COLO668 (cell line): ENCODE measurements at regions not wholly inside any gene's neighbourhood (a gene's known extent, or its start where the extent isn't known, plus 50 kb on each side); places are given as distances from the start of the nearest gene placed in this dataset.
A peak's percentile ranks its signal among the peaks of the same experiment; 100 is the strongest.
"Not testable (repeated sequence)": the region's sequence is repeated elsewhere in the genome, so short reads cannot be mapped to it uniquely, and the experiment has no call there.

Source experiments
- DNase-seq: peaks from one replicate; lab custom pipeline; 2025; ENCODE audit not compliant: unreplicated experiment; lab: John Stamatoyannopoulos, UW

- no peak for DNase-seq
Observed at GRCh38 chr11:134949121-134950090, 537.4 kb upstream of the B3GAT1 start.

- DNase-seq, result no peak
Observed at GRCh38 chr11:134947556-134947955, 535.5 kb upstream of the B3GAT1 start.

DNA sequence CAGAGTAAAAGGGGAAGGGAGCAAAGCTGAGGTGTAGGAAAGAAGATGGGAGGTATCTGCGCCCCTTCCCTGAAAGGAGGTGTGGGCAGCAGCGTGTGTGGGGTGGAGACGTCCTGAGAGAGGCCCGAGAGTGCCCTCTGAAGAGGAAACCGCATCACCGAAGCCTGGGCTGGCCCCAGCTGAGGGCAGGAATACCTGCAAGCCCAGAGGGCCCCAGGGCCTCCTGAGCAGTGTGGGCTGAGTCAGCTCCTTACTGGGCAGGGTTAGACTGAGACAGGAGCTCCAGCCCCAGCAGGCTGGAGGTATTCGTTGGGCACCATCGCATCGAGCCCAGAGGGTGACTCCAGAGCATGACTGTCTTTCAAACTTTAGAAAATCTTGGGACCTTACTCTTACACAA lies 534.0 kb upstream of the B3GAT1 start:
- no peak for DNase-seq

- DNase-seq, result peak; percentile 4
Observed at GRCh38 chr11:134944986-134945385, 532.9 kb upstream of the B3GAT1 start.

DNA sequence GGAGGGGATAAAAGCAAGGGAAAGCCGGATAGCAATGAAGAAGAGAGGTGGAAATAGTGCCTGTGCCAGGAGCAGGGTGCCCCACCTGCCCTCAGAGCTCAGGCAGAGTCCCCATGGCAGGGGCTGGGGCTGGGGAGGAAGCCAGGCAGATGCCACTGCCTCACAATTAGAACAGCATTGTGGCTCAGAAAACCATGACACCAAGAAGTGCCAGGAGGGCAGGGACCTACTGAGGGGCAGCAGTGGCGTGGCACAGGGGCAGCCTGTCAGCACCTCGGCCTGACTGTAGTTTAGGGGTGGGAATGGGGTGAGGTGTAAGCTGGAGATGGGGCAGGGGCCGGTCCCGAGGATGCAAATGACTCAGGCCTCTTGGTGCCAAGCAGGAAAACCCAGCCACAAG lies 532.1 kb upstream of the B3GAT1 start:
- no peak for DNase-seq

DNA sequence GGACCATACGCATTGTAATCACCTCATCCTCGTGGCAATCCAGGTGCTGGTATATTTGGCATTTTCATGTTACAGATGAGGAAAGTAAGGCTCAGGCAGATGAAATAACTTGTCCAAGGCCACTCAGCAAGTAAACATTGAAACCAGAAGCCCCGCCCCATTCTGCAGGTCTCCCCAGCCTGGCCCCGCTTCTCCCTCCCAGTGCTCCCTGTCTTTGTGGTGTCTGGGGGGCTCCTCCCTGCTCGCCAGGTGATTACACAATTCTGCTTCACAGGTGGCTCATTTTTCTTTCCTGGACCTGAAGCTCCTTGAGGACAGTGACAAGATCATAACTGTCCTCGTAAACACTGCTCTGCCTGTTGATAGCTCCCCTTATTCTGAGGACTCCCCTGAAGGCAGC lies 531.5 kb upstream of the B3GAT1 start:
- DNase-seq, result no peak

GRCh38 chr11:134942681-134943080 lies 530.6 kb upstream of the B3GAT1 start:
- no peak for DNase-seq

DNA sequence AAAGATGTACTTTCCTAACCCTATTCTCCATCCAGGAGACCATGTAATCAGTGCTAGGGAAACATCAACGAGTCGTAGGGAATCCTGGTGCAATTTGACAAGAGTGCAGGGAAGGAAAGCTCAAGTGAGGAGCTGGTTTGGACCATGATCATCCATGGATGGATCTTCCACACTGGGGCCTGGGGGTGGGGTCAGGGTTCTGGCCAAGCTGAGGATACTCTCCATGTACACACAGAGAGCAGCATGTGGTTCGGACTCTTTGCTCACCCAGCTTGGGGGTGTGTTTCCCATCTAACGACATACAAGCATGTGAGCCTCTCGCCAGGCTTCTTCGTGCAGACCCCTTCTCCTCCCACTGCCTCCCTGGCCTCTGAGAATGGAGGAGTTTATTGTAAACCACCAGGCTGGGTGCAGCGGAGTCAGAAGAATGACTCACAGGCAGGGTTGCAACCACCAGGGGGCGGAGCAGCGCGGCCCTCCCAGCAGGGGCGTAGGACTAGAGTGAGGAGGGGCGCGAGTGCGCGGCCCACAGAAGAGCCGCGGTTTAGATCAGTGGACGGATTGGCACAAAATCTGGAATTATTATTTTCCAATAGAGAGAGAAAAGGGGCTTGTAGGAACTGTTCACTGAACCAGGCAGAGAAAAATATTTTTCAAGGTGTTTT lies 530.0 kb upstream of the B3GAT1 start:
- DNase-seq, result not testable (repeated sequence)

GRCh38 chr11:134941326-134941725 lies 529.3 kb upstream of the B3GAT1 start:
- no peak for DNase-seq

GRCh38 chr11:134940441-134941126 lies 528.5 kb upstream of the B3GAT1 start:
- no peak for DNase-seq

GRCh38 chr11:134939905-134940304 lies 527.9 kb upstream of the B3GAT1 start:
- no peak for DNase-seq

DNA sequence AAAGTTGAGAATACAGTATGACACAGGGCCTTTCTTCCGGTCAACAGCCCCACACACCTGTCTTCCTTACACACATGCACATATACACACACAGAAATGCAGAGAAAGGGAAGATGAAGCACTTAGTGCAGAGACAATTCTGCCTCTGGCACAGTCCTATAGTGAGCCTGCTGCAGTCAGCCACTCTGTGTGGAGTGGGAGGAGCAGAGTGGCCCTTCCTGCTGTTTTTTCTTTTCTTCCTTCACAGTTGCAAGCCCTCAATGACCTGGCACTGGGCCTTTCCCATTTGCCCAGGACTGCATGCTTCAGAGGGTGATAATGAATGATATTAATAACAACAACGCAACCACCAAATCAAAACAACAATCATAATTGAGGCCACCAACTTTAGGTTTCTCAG lies 527.0 kb upstream of the B3GAT1 start:
- no peak for DNase-seq

- no peak for DNase-seq
Observed at GRCh38 chr11:134938212-134938611, 526.2 kb upstream of the B3GAT1 start.

- not testable (repeated sequence) for DNase-seq
Observed at GRCh38 chr11:134937193-134937592, 525.2 kb upstream of the B3GAT1 start.

GRCh38 chr11:134932761-134933160 lies 520.7 kb upstream of the B3GAT1 start:
- DNase-seq, result no peak

GRCh38 chr11:134925432-134925831 lies 513.4 kb upstream of the B3GAT1 start:
- no peak for DNase-seq

DNA sequence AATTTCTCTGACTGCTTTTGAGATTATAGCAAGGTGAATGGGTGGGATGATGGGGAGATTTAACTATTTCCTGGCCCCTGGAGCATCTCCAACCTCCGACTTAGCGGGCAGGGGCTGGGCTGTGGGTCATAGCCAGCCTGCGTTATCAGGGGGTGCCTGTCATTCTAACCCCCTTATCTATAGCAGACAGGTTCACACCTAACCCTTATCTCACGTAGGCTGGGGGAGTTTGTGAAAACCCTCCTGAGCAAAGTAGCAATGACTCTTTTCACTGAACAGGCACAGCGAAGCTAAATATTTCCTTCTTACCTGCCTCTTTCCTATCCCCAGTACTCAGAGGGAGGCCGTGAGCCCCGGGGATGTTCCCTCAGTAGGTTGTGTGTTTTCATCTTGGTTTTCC lies 511.4 kb upstream of the B3GAT1 start:
- no peak for DNase-seq

- no peak for DNase-seq
Observed at GRCh38 chr11:134921938-134922337, 509.9 kb upstream of the B3GAT1 start.

GRCh38 chr11:134920851-134921608 lies 509.0 kb upstream of the B3GAT1 start:
- DNase-seq, result no peak

- DNase-seq, result no peak
Observed at GRCh38 chr11:134916421-134917213, 504.6 kb upstream of the B3GAT1 start.
